Aorta (tissue), 5 donors: ENCODE measurements at regions not wholly inside any gene's neighbourhood (a gene's known extent, or its start where the extent isn't known, plus 50 kb on each side); places are given as distances from the start of the nearest gene placed in this dataset.

Source experiments
- ATAC-seq: fragments of 200-7000 bp; cut with Tn5 transposase; one replicate; pipeline ENCODE4 v1.9.1; 2022; ENCODE audit warnings: moderate library complexity; ENCODE audit not compliant: low FRiP score
- DNase-seq, 2 donors: peaks; one replicate each; pipeline ENCODE4 v3.0.0-alpha.2; 2020
- H3K27ac ChIP-seq, 2 donors: one replicate each; pipeline ENCODE4 v1.5.1; 2013; ENCODE audit warnings: low read length in 2 of 2, mild to moderate bottlenecking in 2 of 2, moderate library complexity in 2 of 2, control low read depth in 1 of 2, inconsistent platforms in 1 of 2, low read depth in 1 of 2
- H3K27me3 ChIP-seq, 2 donors: one replicate each; pipeline ENCODE4 v1.6.1; 2013; ENCODE audit warnings: control low read depth in 1 of 2, low read length in 1 of 2, mild to moderate bottlenecking in 1 of 2, moderate library complexity in 1 of 2; ENCODE audit not compliant: insufficient read depth in 2 of 2, control insufficient read depth in 1 of 2
- H3K36me3 ChIP-seq, 2 donors: one replicate each; pipeline ENCODE4 v1.6.1; 2013; ENCODE audit warnings: control low read depth in 1 of 2, low read length in 1 of 2, mild to moderate bottlenecking in 1 of 2; ENCODE audit not compliant: insufficient read depth in 2 of 2, control insufficient read depth in 1 of 2
- H3K4me1 ChIP-seq, 2 donors: one replicate each; pipeline ENCODE4 v1.6.1; 2013; ENCODE audit warnings: low read length in 2 of 2, control low read depth in 1 of 2, mild to moderate bottlenecking in 1 of 2, moderate library complexity in 1 of 2; ENCODE audit not compliant: insufficient read depth in 2 of 2, control insufficient read depth in 1 of 2
- H3K4me3 ChIP-seq, 2 donors: one replicate each; pipeline ENCODE4 v1.5.1; 2013; ENCODE audit warnings: low read length in 2 of 2, control low read depth in 1 of 2, mild to moderate bottlenecking in 1 of 2
- H3K9me3 ChIP-seq: one replicate; pipeline ENCODE4 v1.6.1; 2013; ENCODE audit warnings: mild to moderate bottlenecking, low read length; ENCODE audit not compliant: control insufficient read depth
- WGBS, 2 donors: extraction: QIAGEN DNeasy Blood & Tissue Kit; methylation state at CpG; one replicate each; pipeline ENCODE4 v1.1.7; 2013; 5-methylcytosine and 5-hydroxymethylcytosine counted together
- intact Hi-C, 2 donors: fragments of 100-400 bp; cut with DNase I; formaldehyde crosslinking; loops; one replicate each; pipeline versions ENCODE4 v1.14.2 to v1.15.0; 2022
- donor health status: healthy with polysubstance abuse.
- donor health status: Bipolar disorder and iron deficiency.
- donor health status: DM: no; HTN: no; CAD: no.
- donor health status: DM: no; HTN: no; CAD: no.
- donor health status: DM: yes; HTN: yes; CAD: no.

- DNase-seq (peak; percentile 86 to 90), ATAC-seq (peak; percentile 79)
- intact Hi-C loops = loop anchor here (2.0 to 10.0 kb wide), 3 partner anchors 106 to 132 kb away; partner anchors contain the start of gene ARF6 (in 2 of the 2)
- Histone ChIP-seq H3K27me3 (no peaks in the 10 kb centered on the region), H3K9me3 (no peaks in the 10 kb centered on the region), H3K36me3 (no peaks in the 10 kb centered on the region), H3K27ac (peak overlapping the region; percentile 78 to 99), H3K4me3 (no peak overlapping the region), H3K4me1 (peaks cover 2 to 7% of the 10 kb centered on the region in 2 donors)
- 1% methylated on average over 10 of the region's 10 CpGs for WGBS, 2 donors
Measured at GRCh38 chr14:50000380-50001150, 107.7 kb downstream of the ARF6 start.

- no peaks in the 10 kb centered on the region for H3K27me3 ChIP-seq
- H3K4me3 ChIP-seq = no peak overlapping the region
- intact Hi-C loops = loop anchor here (2.0 to 10.0 kb wide), 3 partner anchors 107 to 133 kb away; partner anchors contain the start of gene ARF6 (in 2 of the 2)
- H3K27ac ChIP-seq = peak overlapping the region; percentile 78 to 99
- ATAC-seq (peak; percentile 13), DNase-seq (peak in 1 of 2 donors; percentile 62)
- WGBS, 2 donors = 24% methylated on average over 23 of the region's 23 CpGs
- H3K9me3 ChIP-seq = no peaks in the 10 kb centered on the region
- H3K36me3 ChIP-seq = no peaks in the 10 kb centered on the region
- peaks cover 2 to 7% of the 10 kb centered on the region in 2 donors for H3K4me1 ChIP-seq
Measured at GRCh38 chr14:50001151-50001998, 108.5 kb downstream of the ARF6 start.

- H3K4me3 ChIP-seq = no peak overlapping the region
- H3K9me3 ChIP-seq = no peaks in the 10 kb centered on the region
- peak in 1 of 2 donors; percentile 60 for DNase-seq
- H3K27ac ChIP-seq = peak overlapping the region; percentile 78 to 99
- 67 to 71% methylated on average over 10 of the region's 10 CpGs for WGBS, 2 donors
- H3K27me3 ChIP-seq = no peaks in the 10 kb centered on the region
- peaks cover 2 to 7% of the 10 kb centered on the region in 2 donors for H3K4me1 ChIP-seq
- intact Hi-C loops = loop anchor here (2.0 to 10.0 kb wide), 4 partner anchors 17 to 133 kb away; partner anchors contain the start of gene ARF6 (in 2 of the 2)
- no peak for ATAC-seq
- H3K36me3 ChIP-seq = no peaks in the 10 kb centered on the region
Measured at GRCh38 chr14:50001999-50002925, 109.4 kb downstream of the ARF6 start.

GRCh38 chr14:50002926-50003212 is 110.0 kb downstream of the ARF6 start:
- Histone ChIP-seq H3K4me3 (no peak overlapping the region), H3K27me3 (no peaks in the 10 kb centered on the region), H3K4me1 (peaks cover 2 to 7% of the 10 kb centered on the region in 2 donors), H3K27ac (peak overlapping the region; percentile 78 to 99), H3K9me3 (no peaks in the 10 kb centered on the region), H3K36me3 (no peaks in the 10 kb centered on the region)
- WGBS, 2 donors = 17 to 25% methylated on average over 7 of the region's 7 CpGs
- ATAC-seq = no peak
- intact Hi-C loops = loop anchor here (2.0 to 10.0 kb wide), 3 partner anchors 16 to 111 kb away; partner anchors contain the start of gene ARF6 (in 2 of the 2)
- DNase-seq = no peak

- H3K4me1 ChIP-seq = peaks cover 2 to 7% of the 10 kb centered on the region in 2 donors
- 6 to 7% methylated on average over 43 to 54 of the region's 54 CpGs for WGBS, 2 donors
Measured at GRCh38 chr14:50003213-50004021, 110.5 kb downstream of the ARF6 start.

GRCh38 chr14:50006141-50006540 is 110.2 kb downstream of the VCPKMT start:
- H3K9me3 ChIP-seq = no peaks in the 10 kb centered on the region
- intact Hi-C loops = loop anchor here in 1 of 2 donors (10.0 kb wide), 1 partner anchor 111 kb away; the partner anchor contains the start of gene ARF6
- H3K4me1 ChIP-seq = no peaks in the 10 kb centered on the region
- H3K4me3 ChIP-seq = no peak overlapping the region
- DNase-seq = no peak
- WGBS, 2 donors = 91 to 92% methylated on average over 4 of the region's 4 CpGs
- ATAC-seq = no peak
- H3K36me3 ChIP-seq = no peaks in the 10 kb centered on the region
- H3K27ac ChIP-seq = no peak overlapping the region
- no peaks in the 10 kb centered on the region for H3K27me3 ChIP-seq

More at GRCh38 chr14:50003213-50004021, 110.5 kb downstream of the ARF6 start:
- H3K27me3 ChIP-seq = no peaks in the 10 kb centered on the region
- H3K36me3 ChIP-seq = no peaks in the 10 kb centered on the region
- intact Hi-C loops = loop anchor here (2.0 to 10.0 kb wide), 3 partner anchors 15 to 111 kb away; partner anchors contain the start of gene ARF6 (in 2 of the 2)
- H3K9me3 ChIP-seq = no peaks in the 10 kb centered on the region
- H3K4me3 ChIP-seq = peak overlapping the region; percentile 3 to 25
- peak; percentile 74 for ATAC-seq
- H3K27ac ChIP-seq = peak overlapping the region; percentile 78 to 99
- DNase-seq = peak; percentile 89 to 92

GRCh38 chr14:50007123-50007903 is 109.1 kb downstream of the VCPKMT start:
- H3K27ac ChIP-seq = no peak overlapping the region
- 55 to 70% methylated on average over 9 of the region's 9 CpGs for WGBS, 2 donors
- no peaks in the 10 kb centered on the region for H3K4me1 ChIP-seq
- ATAC-seq (no peak), DNase-seq (no peak)
- H3K4me3 ChIP-seq = no peak overlapping the region
- H3K27me3 ChIP-seq = no peaks in the 10 kb centered on the region
- H3K9me3 ChIP-seq = no peaks in the 10 kb centered on the region
- intact Hi-C loops = loop anchor here in 1 of 2 donors (10.0 kb wide), 1 partner anchor 113 kb away; the partner anchor contains the start of gene ARF6
- H3K36me3 ChIP-seq = no peaks in the 10 kb centered on the region
